NCI-H187 (cell line): ENCODE measurements at regions not wholly inside any gene's neighbourhood (a gene's known extent, or its start where the extent isn't known, plus 50 kb on each side); places are given as distances from the start of the nearest gene placed in this dataset.

Source experiments
- DNase-seq, 2 experiments: peaks; one replicate each; lab custom pipeline; 2025; lab: John Stamatoyannopoulos, UW

DNA sequence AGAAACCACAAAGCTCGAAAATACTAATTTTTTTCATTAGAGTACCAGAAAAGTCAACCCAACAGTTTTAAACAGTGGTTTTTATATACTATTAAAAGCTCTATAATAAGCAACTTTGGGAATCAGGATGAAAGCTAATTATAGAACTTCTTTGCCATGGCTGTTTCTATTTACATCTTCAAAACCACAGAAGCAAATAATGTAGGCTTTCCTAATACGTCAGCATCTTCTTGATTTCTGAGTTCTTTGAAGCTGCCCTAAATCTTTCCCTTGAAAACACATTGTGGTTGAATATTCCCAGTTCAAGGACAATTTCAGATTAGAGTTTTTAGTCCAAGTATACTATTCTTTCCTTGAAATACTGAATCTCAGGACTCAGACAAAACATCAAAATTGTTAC, 460.2 kb upstream of the FAT1 start:
- DNase-seq = no peak

DNA sequence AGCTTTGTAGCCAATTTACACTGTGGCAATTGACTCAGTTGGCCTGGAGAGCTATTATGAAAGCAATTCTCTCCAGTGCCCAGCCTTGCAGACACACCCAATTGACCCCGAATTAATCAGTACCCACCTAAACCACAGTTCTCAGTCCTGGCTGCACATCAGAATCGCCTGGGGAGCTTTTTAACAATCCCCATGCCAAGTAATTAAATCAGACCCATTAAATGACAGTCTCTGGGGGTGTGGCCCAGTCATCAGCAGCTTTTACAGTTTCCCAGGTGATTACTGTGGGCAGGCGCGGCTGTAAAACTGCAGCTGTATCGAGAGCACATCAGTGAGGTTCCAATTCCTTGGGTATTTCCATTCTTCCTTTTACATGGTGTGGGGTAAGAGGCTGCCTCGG, 460.9 kb upstream of the FAT1 start:
- DNase-seq = no peak

DNA sequence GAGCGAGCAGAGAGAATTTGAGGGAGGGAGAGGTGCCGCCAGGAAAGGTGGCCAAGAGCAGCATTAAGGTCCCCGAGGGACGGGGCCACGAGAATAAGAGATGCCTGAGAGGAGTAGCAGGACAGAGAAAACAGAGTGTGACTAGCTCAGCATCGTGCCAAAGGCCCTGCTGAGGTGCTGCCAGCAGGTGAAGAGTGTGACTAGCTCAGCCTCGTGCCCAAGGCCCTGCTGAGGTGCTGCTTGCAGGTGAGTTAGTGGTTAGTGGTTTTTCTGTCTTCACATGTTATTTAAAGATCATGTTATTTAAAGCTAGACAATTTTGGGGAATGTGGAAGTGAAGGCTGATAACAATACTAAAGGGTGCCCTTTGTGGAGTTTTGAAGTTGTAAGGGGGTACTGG, 464.5 kb upstream of the FAT1 start:
- no peak for DNase-seq

DNA sequence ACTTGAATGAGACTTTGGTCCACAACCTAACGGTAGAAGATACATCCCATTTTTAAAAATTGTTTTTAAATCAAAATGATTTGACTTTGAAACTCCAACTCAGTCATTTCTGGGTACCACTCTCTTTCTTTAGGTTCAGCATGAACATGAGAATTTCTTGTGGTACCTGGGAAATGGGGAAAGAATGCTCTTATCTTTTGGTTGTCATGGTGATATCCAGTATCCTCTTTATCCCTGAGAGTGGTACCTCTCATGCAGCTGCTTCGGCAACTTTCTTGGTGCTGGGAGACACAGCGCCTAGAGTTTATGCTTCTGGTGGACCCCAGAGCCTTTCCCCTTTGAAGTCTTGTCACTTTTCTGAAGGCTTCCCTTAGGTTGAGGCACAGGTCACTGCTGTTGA, 465.1 kb upstream of the FAT1 start:
- DNase-seq = no peak

DNA sequence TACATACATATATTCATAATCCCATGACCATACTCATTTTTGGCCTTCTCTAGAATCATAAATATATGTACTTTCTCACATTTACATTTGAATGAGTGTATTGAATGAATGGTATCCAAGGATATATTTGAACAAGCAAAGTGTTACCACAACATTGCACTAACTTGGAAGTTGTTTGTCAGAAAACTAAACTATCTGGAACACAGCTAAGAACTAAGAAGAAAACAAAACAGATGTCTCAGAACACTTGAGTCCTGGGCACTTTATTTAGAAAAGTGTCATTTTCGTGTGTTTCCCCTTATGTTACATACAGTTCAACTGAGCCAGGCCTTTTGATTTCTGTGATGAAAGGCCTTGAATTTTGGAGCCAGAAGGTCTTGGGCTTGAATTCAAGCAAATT, 466.7 kb upstream of the FAT1 start:
- DNase-seq = no peak

DNA sequence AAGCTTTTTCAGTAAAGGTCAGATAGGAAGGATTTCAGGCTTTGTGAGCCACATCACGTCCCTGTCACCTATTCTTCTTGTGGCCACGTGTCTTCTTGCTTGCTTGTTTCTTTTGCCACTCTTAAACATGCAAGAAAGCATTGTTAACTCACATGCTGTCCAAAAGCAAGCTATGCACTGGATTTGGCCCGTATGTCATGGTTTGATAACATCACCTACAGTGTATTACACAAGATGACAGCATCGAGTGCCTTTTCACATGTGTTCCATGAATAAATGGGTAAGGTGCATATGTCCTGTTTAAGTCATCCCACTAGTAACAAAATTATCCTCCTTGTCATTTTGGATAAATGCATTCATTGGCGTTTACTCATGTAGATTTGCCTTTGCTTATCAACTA, 468.0 kb upstream of the FAT1 start:
- DNase-seq = no peak

DNA sequence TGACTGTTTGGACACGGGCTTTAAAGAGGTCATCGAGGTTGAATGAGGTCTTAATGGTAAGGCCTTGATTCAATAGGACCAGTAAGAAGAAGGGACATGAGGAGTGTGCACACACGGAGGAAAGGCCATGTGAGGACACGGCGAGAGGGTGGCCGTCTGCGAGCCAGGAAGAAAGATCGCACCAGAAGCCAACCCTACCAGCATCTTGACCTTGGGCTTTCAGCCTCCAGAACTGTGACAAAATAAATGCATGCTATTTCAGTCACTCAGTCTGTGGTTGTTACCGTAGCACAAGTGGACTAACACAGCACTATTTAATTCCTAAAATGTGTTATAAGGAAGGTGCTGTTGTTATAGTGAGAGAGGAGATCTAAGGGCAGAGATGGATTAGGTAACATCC, 468.6 kb upstream of the FAT1 start:
- DNase-seq = no peak

DNA sequence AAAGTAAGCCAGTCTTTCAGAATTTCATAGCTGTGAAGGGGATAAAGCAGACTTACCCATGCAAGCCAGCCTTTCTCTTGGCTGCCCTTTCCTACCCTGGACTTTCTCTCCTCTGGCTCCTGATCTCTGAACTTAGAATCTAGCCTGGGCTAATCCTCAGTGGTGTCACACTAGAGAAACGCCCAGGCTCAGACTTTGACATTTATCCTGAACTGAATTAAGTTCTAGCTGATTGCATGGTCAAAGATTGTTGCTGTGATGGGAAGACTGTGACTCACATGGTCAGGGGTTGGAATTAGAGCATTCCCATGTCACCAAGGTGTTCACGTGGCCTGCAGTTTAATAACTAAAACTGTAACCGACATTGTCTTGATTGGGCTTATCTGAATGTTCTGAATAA, 469.5 kb upstream of the FAT1 start:
- no peak for DNase-seq

DNA sequence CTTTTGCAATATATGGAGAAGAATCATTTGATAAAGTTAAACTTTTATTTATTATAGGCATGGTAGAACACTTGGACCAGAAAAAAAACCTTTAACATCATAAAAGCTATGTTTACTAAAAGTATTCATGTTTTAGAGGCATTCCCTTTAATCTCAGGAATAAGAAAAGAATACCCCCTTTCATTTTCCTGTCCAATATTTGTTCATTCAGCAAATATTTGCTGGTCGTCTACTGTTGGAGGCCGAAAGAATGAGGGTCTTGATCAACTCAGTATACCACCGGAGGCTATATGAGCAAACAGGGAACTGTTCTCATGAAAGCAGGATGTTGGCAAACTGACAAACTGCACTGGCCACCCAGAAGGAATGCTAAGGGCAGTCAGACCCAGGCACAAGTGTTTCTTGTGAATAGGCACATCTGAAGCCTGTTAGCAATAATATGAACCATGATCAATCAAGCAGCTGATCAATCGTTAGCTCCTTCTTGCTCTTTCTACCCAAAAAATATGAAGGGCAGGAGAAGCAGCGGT, 480.8 kb upstream of the FAT1 start:
- DNase-seq = no peak

DNA sequence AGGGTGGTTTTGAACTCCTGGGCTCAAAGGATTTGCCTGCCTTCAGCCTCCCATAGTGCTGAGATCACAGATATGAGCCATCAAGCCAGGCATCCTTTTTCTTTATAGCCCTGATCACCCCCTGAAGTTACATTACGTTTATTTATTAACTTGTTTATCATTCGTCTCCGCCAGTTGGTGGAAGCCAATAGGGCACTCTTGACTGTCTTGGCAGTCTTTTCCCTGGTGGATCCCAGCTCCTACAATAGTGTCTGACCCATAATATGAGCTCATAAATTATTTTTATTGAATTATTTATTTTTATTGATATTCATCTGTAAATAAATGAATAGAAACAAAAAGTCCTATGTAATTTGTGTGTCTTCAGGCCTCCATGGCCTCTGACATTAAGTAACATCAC, 484.3 kb upstream of the FAT1 start:
- no peak for DNase-seq

DNA sequence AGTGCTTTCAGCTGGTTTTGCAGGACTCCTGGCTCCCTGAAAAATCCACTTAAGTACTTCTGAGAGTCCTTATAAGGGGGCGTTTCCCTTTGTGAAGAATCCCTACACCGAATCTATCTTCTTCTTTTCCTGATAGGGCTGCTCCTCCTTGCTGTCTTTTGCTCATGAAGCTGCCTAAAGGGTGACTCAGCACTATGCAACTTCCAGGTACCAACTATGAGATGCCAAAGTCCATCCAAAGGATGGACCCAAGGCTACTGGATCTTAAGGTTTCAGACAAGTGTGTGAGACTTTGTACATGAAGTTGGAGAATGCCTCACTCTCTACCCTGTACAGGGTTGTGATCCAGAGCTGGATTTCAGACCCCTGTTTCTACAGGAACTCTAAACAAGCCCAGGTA, 485.0 kb upstream of the FAT1 start:
- DNase-seq = no peak

DNA sequence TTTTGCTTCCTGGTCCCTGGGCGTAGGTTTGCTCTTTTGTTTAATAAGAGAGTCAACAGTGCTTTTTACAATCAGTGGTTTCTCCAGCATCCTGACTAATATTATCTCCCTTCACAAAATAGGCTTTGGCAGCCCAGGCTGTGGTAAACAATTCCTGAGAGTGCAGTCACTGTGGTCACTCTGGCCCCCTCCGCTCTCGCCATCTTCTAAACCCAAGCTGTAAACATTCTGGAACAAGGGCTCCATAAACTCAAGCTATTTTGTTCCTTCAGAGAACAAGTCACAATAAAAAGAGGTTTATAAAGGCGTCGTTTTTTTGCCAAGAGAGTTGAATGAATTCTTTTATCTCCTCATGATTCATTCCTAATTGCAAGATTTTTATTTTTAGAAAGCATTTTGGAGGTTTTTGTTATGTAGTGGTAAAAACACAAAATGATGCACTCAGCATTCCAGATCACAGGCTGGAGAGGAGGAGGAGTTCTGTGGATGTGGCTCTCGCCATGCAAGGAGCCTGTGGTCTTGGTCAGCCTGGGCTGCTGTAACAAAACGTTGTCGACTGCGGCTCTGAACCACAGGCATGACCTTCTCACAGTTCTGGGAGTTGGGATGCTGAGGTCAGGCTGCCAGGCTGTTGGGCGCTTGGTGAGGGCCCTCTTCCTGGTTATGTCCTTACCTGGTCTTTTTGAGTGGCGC, 486.4 kb upstream of the FAT1 start:
- DNase-seq = no peak

DNA sequence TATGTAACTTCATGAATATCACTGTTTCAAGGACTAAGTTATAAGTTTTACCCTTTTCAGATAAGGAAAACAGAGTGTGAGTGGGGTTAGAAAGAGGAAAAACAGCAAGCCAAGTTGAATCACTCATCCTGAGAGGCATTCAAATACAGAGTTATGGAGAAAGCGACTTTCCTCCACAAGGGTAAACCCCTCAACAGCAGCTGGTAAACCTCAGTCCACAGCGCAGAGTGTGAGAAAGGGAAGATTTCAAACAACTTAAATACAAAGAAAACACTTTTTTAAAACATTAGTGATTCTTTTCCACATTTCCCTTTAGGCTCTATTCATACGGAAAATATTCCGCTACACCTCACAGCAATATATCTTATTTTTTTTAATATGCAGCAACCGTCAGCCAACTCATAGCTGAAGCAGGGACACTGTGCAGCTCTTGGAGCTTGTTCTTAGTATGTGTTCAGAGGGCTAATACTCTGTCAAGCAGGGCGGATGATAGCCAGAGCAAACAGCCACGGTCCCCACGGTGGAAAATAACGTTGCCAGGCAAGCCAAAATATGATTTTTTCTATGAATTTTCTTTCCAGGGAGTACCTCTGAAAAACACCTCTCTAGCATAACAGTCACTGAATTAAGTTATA, 488.9 kb upstream of the FAT1 start:
- DNase-seq = no peak

DNA sequence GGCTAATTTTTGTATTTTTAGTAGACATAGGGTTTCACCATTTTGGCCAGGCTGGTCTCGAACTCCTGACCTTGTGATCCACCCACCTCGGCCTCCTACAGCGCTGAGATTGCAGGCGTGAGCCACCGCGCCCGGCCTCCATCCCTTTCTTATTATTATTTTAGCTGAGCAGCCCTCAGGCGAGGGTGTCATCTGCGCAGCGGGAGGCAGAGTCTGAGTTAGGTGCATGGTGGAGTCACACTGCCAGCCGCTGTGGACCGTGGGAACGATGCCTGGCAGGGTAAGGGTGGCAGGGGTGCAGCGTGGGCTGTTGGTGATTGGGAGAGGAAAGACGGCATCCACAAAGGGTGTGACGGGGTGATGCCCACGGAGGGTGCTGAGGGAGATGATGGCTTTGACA, 491.8 kb upstream of the FAT1 start:
- no peak for DNase-seq

DNA sequence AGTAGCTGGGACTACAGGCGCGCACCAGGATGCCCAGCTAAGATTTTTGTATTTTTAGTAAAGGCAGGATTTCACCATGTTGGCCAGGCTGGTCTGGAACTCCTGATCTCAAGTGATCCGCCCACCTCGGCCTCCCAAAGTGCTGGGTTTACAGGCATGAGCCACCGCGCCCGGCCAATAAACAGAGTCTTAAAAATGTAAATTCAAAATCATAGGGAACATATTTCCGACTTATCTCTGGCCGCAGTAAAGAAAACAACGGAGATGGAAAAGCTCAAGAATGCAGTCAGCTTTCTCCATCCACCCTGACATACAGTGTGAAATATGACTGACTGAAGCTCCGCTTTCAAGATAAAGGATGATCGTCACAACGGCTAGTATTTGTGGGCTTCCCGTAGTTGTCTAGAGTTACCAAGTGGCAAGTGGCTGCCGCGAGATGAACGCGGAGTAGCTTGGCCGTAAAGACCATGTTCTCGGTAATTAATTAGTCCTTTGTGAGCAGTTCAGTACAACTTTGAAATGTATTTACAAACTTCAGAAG, 495.1 kb upstream of the FAT1 start:
- DNase-seq = no peak

DNA sequence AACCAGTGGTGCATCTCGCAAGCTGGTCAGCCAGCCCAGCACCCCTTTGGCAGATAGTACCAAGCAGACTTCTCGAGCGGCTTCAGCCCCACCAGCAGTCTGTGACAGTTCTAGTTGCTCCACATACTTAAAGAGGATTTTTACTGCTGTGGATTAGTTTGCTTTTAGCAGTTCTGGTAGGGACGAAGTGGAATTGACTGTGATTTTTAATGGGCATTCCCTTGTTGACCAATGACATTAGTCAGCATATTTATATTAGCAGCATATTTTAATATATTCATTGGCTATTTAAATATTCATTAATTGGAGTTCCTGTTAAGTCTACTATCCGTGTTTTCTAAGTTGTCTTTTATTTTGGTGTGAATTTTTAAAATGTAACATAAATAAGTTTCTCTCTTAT, 500.9 kb upstream of the FAT1 start:
- DNase-seq = no peak

DNA sequence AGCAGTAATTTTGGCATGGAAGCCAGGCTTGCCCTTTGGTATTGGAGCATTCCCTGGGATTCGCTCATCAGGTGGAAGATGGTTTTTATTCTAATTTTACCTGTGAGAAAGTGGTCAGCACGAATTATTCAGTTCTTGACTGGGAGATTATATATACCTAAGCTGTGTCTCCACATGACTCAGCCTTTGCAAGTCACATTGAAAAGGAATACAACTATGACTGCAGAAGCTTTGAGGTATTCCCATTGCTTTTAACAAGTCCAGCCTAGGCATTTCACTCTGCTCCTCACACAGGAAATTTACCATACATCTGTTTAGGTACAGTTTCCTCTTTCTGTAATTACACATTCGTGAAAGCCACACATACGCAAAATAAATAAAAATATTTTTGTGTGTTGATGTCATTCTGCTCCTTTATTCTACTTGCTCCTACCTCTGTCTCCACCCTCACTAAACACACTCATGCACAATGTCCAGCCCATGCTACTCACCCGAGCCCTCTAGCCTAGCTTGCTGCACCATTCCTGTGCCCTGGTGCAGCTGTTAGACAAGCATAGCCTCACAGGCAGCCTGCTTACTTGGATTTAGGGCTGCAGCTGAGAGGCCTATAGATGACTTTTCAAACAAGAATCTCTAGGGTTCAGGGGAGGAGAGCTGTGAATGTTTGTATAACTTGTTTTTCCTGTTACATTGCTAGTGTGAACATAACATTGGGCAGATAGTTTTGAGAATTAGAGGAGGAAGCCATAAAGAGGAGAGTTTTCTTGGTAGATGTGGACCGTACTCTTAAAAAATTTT, 504.4 kb upstream of the FAT1 start:
- DNase-seq = no peak

DNA sequence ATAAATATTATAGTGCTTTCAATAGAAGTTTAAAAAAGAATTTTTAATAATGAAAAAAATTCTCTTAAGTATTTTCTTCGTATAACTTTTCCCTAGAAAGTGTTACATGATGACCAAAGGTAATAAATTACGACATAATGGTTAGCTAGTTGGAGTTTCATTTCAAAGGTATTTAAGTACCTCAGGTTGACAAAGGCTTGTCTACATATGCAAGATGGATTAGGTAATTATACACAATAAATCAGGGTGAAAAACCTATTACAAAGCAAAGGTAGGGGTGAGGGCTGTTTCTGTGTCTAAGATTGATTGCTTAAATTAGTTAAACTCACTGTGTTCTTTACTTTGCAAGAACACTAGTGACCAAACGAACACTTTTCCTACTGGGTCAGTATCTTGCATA, 508.5 kb upstream of the FAT1 start:
- DNase-seq = no peak

DNA sequence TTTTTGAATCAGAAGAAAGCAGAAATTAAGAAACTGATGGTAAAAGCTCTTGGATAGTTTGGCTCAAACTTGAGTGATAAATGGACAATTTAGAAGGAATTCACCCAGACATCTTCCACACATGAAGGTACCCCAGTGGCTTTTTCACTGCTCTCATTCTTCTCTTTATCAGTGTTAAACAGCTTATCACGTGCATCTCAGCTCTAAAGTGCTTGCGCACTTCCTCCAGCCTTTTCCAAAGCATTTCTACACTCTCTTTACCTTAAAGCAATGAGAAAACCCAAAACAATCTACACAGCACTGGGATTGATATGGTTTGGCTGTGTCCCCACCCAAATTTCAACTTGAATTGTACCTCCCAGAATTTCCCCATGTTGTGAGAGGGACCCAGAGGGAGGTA, 509.1 kb upstream of the FAT1 start:
- no peak for DNase-seq

DNA sequence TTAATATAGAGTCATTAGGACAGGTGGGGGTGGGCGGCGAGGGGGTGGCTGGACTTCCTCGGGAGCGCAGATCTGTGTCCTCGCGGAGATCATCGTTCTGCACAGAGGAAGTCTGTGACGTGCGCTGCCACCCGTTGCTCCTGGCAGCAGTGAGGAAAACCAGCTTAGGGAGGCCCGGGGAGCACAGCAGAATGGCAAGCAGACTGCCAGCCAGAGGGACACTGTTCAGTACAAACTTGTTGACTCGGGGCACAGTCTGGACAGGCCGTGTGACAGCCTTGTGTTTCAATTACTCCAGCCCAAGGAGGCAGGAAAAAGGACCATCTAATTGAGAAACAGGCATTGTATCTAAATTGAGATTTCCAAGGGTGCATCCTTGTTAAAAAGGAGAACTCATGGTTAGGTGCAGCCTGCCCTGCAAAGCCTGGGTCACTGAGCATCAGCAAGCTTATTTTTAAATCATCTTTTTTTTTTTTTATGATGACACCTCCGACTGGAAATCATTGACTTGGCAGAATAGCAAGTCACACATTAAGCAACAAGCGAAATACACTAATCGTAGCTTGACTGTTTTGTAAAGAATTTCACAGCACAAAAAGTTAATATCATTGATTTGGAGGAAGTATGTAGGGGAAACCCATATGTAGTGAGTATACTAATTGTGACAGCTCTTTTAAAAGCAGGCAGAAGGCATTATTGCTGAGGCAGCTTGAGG, 512.0 kb upstream of the FAT1 start:
- no peak for DNase-seq

DNA sequence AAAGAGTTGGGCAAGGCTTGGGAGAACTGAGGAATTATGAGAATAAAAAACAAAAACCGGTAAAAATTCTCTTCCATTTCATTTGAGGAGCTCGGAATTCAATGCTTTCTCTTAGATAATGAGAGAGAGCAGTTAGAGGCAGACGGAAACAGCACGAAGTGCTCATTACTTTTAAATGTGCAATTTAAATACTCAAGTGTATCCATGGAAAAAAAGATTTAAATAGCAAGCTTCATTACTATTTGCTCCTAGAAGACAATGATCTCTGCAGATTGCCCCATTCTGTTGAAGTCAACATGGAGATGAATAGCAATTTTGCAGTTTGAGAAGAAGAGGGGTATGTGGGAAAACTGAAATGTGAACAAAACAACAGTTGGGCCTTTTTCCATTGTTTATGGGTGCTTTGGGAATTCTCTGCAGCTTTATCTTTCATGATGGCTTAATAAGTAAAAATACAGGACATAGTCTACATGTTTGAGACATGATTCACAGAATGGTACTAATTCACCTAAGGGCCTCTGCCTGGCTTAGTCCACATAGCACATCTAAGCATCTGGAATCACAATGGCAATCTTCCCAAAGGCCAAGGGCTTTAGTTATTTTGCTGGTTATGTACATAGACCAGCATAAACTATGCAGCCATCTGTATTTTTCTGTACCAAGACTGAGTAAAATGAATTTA, 512.7 kb upstream of the FAT1 start:
- no peak for DNase-seq

DNA sequence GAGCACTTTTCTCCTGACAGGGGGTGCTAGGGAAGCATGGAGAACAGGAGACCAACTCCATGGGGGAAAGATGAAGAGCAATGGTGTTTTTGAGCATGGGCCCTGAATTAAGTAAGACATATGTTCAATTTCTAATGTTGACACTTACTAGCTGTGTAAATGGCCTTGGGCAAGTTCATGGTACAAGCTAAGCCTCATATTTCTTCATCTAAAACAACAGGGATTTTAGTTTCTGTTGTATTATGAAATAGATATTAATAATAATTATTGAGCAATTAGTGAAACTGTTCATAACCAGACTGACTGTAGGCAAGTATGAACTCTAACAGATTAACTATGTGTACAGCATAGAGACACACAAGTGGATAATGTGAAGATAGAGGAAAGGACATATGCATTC, 515.0 kb upstream of the FAT1 start:
- no peak for DNase-seq
